HEK293 (cell line): ENCODE measurements at regions not wholly inside any gene's neighbourhood (a gene's known extent, or its start where the extent isn't known, plus 50 kb on each side); places are given as distances from the start of the nearest gene placed in this dataset.

Experiments
- CTCF ChIA-PET: fragments of 350-600 bp; formaldehyde crosslinking; extraction: SDS; loops from one replicate; lab custom pipeline; 2021; ENCODE audit warnings: antibody characterized with exemption; lab: Yijun Ruan, JAX
- POLR2A ChIA-PET: fragments of 300-600 bp; formaldehyde crosslinking; extraction: SDS; loops from one replicate; lab custom pipeline; 2020; ENCODE audit warnings: antibody characterized with exemption, inconsistent platforms; lab: Yijun Ruan, JAX
- H3K27ac ChIP-seq: fragments of 200-500 bp; sonication (Bioruptor generic); 2 replicates; pipeline ENCODE4 v1.5.1; 2014; ENCODE audit warnings: low read depth, low read length, control low read depth, inconsistent platforms; ENCODE audit errors: extremely low read depth
- H3K36me3 ChIP-seq, 2 experiments: fragments of 200-500 bp in 1 of 2; sonication (Bioruptor generic) in 1 of 2; 1 replicate in 1 of 2; 2 replicates in 1 of 2; pipeline ENCODE4 v1.5.1; 2014 to 2017; ENCODE audit warnings: inconsistent platforms in 2 of 2, low read length in 2 of 2; ENCODE audit not compliant: control insufficient read depth in 2 of 2, insufficient read depth in 1 of 2
- H3K4me1 ChIP-seq: fragments of 200-500 bp; sonication (Bioruptor generic); 2 replicates; pipeline ENCODE4 v1.5.1; 2014; ENCODE audit warnings: mild to moderate bottlenecking, low read length, inconsistent platforms; ENCODE audit not compliant: control insufficient read depth, insufficient read depth
- H3K4me3 ChIP-seq: 2 replicates; pipeline ENCODE4 v1.5.1; 2011; ENCODE audit warnings: low read depth, mild to moderate bottlenecking, control low read depth, low read length, moderate library complexity
- H3K9me3 ChIP-seq: fragments of 200-500 bp; sonication (Bioruptor generic); 2 replicates; pipeline ENCODE4 v1.5.1; 2014; ENCODE audit warnings: low read depth, low read length, inconsistent platforms; ENCODE audit not compliant: control insufficient read depth, insufficient read depth
- HOXC10 ChIP-seq: sonication (generic); formaldehyde crosslinking; IDR thresholded peaks from 2 replicates; pipeline ENCODE4 v1.8.1; 2023; ENCODE audit warnings: mild to moderate bottlenecking, missing genetic modification reagents
- MYNN ChIP-seq: fragments of 450-650 bp; formaldehyde crosslinking; IDR thresholded peaks from 2 replicates; pipeline ENCODE4 v1.5.1; 2016; ENCODE audit warnings: missing biosample characterization, missing genetic modification characterization, borderline replicate concordance
- MZF1 ChIP-seq: fragments of 450-650 bp; formaldehyde crosslinking; IDR thresholded peaks from 2 replicates; pipeline ENCODE4 v1.5.1; 2017; ENCODE audit warnings: missing biosample characterization, missing genetic modification characterization, borderline replicate concordance
- OSR2 ChIP-seq: fragments of 450-650 bp; formaldehyde crosslinking; IDR thresholded peaks from 2 replicates; pipeline ENCODE4 v1.5.1; 2016; ENCODE audit warnings: missing biosample characterization, missing genetic modification characterization
- PRDM4 ChIP-seq: fragments of 450-650 bp; formaldehyde crosslinking; IDR thresholded peaks from 2 replicates; pipeline ENCODE4 v1.5.1; 2017; ENCODE audit warnings: missing biosample characterization, missing genetic modification characterization
- SETDB1 ChIP-seq: IDR thresholded peaks from one replicate; pipeline ENCODE4 v1.6.1; 2017; ENCODE audit warnings: mild to moderate bottlenecking, low read length, moderate library complexity, mixed read lengths; ENCODE audit not compliant: insufficient read length
- TRIM28 ChIP-seq: IDR thresholded peaks from 2 replicates; pipeline ENCODE4 v1.6.1; 2011; ENCODE audit warnings: low read length, control low read depth, borderline replicate concordance
- ZBTB26 ChIP-seq: fragments of 450-650 bp; formaldehyde crosslinking; optimal IDR thresholded peaks from 2 replicates; pipeline ENCODE3; 2016; ENCODE audit warnings: missing biosample characterization, mild to moderate bottlenecking, missing genetic modification characterization
- ZBTB8A ChIP-seq: fragments of 450-650 bp; formaldehyde crosslinking; IDR thresholded peaks from 2 replicates; pipeline ENCODE4 v1.5.1; 2016; ENCODE audit warnings: missing biosample characterization, missing genetic modification characterization
- ZFHX2 ChIP-seq: fragments of 450-650 bp; formaldehyde crosslinking; conservative IDR thresholded peaks from 2 replicates; pipeline ENCODE4 v1.5.1; 2016; ENCODE audit warnings: missing biosample characterization, missing genetic modification characterization
- ZFP41 ChIP-seq: fragments of 450-650 bp; formaldehyde crosslinking; IDR thresholded peaks from 2 replicates; pipeline ENCODE4 v1.5.1; 2016; ENCODE audit warnings: missing biosample characterization, missing genetic modification characterization, borderline replicate concordance
- ZNF121 ChIP-seq: fragments of 450-650 bp; formaldehyde crosslinking; IDR thresholded peaks from 2 replicates; pipeline ENCODE4 v1.5.1; 2016; ENCODE audit warnings: missing biosample characterization, missing genetic modification characterization
- ZNF274 ChIP-seq, 2 experiments: fragments of 200-500 bp in 1 of 2; fragments of 450-650 bp in 1 of 2; sonication (Bioruptor generic) in 1 of 2; formaldehyde crosslinking in 1 of 2; IDR thresholded peaks; 2 replicates each; pipeline versions ENCODE4 v1.5.1 to v1.6.1; 2014 to 2016; ENCODE audit warnings: borderline replicate concordance in 1 of 2, inconsistent platforms in 1 of 2, low read length in 1 of 2, missing biosample characterization in 1 of 2, missing genetic modification characterization in 1 of 2
- ZNF416 ChIP-seq: fragments of 450-650 bp; formaldehyde crosslinking; IDR thresholded peaks from 2 replicates; pipeline ENCODE4 v1.5.1; 2016; ENCODE audit warnings: missing biosample characterization, missing genetic modification characterization
- ZNF433 ChIP-seq: fragments of 450-650 bp; formaldehyde crosslinking; IDR thresholded peaks from 2 replicates; pipeline ENCODE4 v1.5.1; 2016; ENCODE audit warnings: missing biosample characterization, missing genetic modification characterization, low read depth
- ZNF560 ChIP-seq: fragments of 450-650 bp; formaldehyde crosslinking; IDR thresholded peaks from 2 replicates; pipeline ENCODE4 v1.5.1; 2017; ENCODE audit warnings: missing biosample characterization, missing genetic modification characterization, borderline replicate concordance
- ZNF701 ChIP-seq: fragments of 450-650 bp; formaldehyde crosslinking; IDR thresholded peaks from 2 replicates; pipeline ENCODE4 v1.5.1; 2016; ENCODE audit warnings: missing biosample characterization, missing genetic modification characterization
- ZSCAN16 ChIP-seq: fragments of 450-650 bp; formaldehyde crosslinking; IDR thresholded peaks from 2 replicates; pipeline ENCODE4 v1.5.1; 2016; ENCODE audit warnings: missing biosample characterization, missing genetic modification characterization
- ZXDB ChIP-seq: fragments of 450-650 bp; formaldehyde crosslinking; IDR thresholded peaks from 2 replicates; pipeline ENCODE4 v1.5.1; 2016; ENCODE audit warnings: missing biosample characterization, missing genetic modification characterization

GRCh38 chr6:155648301-155648700, 192.7 kb upstream of the NOX3 start:
- Histone ChIP-seq H3K4me1 (no peaks in the 10 kb centered on the region), H3K36me3 (no peaks in the 10 kb centered on the region), H3K9me3 (no peaks in the 10 kb centered on the region), H3K27ac (no peak overlapping the region), H3K4me3 (no peak overlapping the region)
- POLR2A ChIA-PET: no interaction called here
- no peak for TF ChIP-seq PRDM4 (tag by site-specific recombination)
- TF ChIP-seq ZFP41 (tag by site-specific recombination): no peak
- CTCF ChIA-PET: interaction anchor here (0.7 kb wide), 1 partner anchor 16 kb away, joined by 4 read pairs; no protein-coding TSS in a partner anchor

- POLR2A ChIA-PET: no interaction called here
- Histone ChIP-seq H3K9me3 (no peaks in the 10 kb centered on the region), H3K4me1 (no peaks in the 10 kb centered on the region)
These were observed 191.7 kb upstream of the NOX3 start for GRCh38 chr6:155647354-155647753.

GRCh38 chr6:155646443-155646842, 190.8 kb upstream of the NOX3 start:
- Histone ChIP-seq H3K4me1 (no peaks in the 10 kb centered on the region), H3K4me3 (no peak overlapping the region), H3K36me3 (no peaks in the 10 kb centered on the region), H3K27ac (no peak overlapping the region), H3K9me3 (no peaks in the 10 kb centered on the region)
- POLR2A ChIA-PET: no interaction called here
- CTCF ChIA-PET: no interaction called here
- peak; percentile 72 for TF ChIP-seq MYNN
- TF ChIP-seq TRIM28: peak; percentile 95
- no peak for TF ChIP-seq ZBTB8A (tag by site-specific recombination)

More at GRCh38 chr6:155647354-155647753, 191.7 kb upstream of the NOX3 start:
- TF ChIP-seq ZNF433 (tag by site-specific recombination) (no peak), MZF1 (no peak), ZNF416 (tag by site-specific recombination) (no peak), OSR2 (tag by site-specific recombination) (no peak), ZBTB26 (tag by site-specific recombination) (no peak), ZNF274 (IDR thresholded peaks at IDR 0.05; ENCODE audit: low read length) (no peak), ZNF274 (tag by site-specific recombination; IDR thresholded peaks at IDR 0.05; ENCODE audit: borderline replicate concordance) (no peak), HOXC10 (CRISPR knock-in tag) (no peak), ZSCAN16 (tag by site-specific recombination) (no peak), TRIM28 (no peak), ZXDB (tag by site-specific recombination) (no peak), ZFHX2 (tag by site-specific recombination) (no peak), ZNF701 (tag by site-specific recombination) (no peak)
- Histone ChIP-seq H3K27ac (no peak overlapping the region), H3K4me3 (no peak overlapping the region), H3K36me3 (no peaks in the 10 kb centered on the region)
- CTCF ChIA-PET: no interaction called here

GRCh38 chr6:155645325-155645724, 189.7 kb upstream of the NOX3 start:
- no peaks in the 10 kb centered on the region for H3K36me3 ChIP-seq
- ChIA-PET CTCF (no interaction called here), POLR2A (no interaction called here)
- H3K4me3 ChIP-seq: no peak overlapping the region
- no peaks in the 10 kb centered on the region for H3K4me1 ChIP-seq
- no peak overlapping the region for H3K27ac ChIP-seq
- H3K9me3 ChIP-seq: no peaks in the 10 kb centered on the region
- TF ChIP-seq ZNF560: no peak
- no peak for TF ChIP-seq ZNF121 (tag by site-specific recombination)
- TF ChIP-seq SETDB1: peak; percentile 25
